ENCODE measurements at regions not wholly inside any gene's neighbourhood (a gene's known extent, or its start where the extent isn't known, plus 50 kb on each side); places are given as distances from the start of the nearest gene placed in this dataset.

- CTCF ChIA-PET: interaction anchor here (0.7 kb wide), 1 partner anchor 10 kb away, joined by 3 read pairs; no protein-coding TSS in a partner anchor
- Histone ChIP-seq H3K9me3 (ENCODE audit: control insufficient read depth, insufficient read depth, low read depth, low read length) (no peaks in the 10 kb centered on the region), H3K36me3 (ENCODE audit: control insufficient read depth in 2 of 2, insufficient read depth in 1 of 2, low read length in 2 of 2) (no peaks in the 10 kb centered on the region), H3K4me3 (ENCODE audit: low read depth, low read length) (no peak overlapping the region), H3K4me1 (ENCODE audit: control insufficient read depth, insufficient read depth, low read length) (no peaks in the 10 kb centered on the region), H3K27ac (ENCODE audit: extremely low read depth, low read depth, low read length) (no peak overlapping the region)
- TF ChIP-seq ZNF660 (tag by site-specific recombination; IDR thresholded peaks at IDR 0.05): no peak
- TF ChIP-seq ZNF133 (tag by site-specific recombination; IDR thresholded peaks at IDR 0.05): no peak
- no peak for TF ChIP-seq ZNF37A (tag by site-specific recombination; IDR thresholded peaks at IDR 0.05)
- TF ChIP-seq ATF2 (tag by site-specific recombination; IDR thresholded peaks at IDR 0.05; ENCODE audit: low read depth): no peak
- TF ChIP-seq ZNF214 (tag by site-specific recombination; IDR thresholded peaks at IDR 0.05; ENCODE audit: borderline replicate concordance): no peak
- no peak for TF ChIP-seq ZNF830 (tag by site-specific recombination; IDR thresholded peaks at IDR 0.05; ENCODE audit: low read depth)
- TF ChIP-seq ZFP37 (tag by site-specific recombination; IDR thresholded peaks at IDR 0.05): no peak
- no peak for TF ChIP-seq PRDM6 (tag by site-specific recombination; IDR thresholded peaks at IDR 0.05)
- no peak for TF ChIP-seq SP2 (tag by site-specific recombination; IDR thresholded peaks at IDR 0.05)
- no peak for TF ChIP-seq BCL6B (tag by site-specific recombination; IDR thresholded peaks at IDR 0.05)
- TF ChIP-seq ZNF362 (tag by site-specific recombination; IDR thresholded peaks at IDR 0.05): no peak
- no peak for TF ChIP-seq PRDM10 (tag by site-specific recombination; IDR thresholded peaks at IDR 0.05)
- TF ChIP-seq ZBTB21 (tag by site-specific recombination; IDR thresholded peaks at IDR 0.05): no peak
- no peak for TF ChIP-seq PBX3 (CRISPR knock-in tag; IDR thresholded peaks at IDR 0.05)
- no peak for TF ChIP-seq ZNF404 (tag by site-specific recombination; IDR thresholded peaks at IDR 0.05)
- no peak for TF ChIP-seq TRIM28 (IDR thresholded peaks at IDR 0.05; ENCODE audit: borderline replicate concordance, low read length)
- POLR2A ChIA-PET: no interaction called here
These were observed 190.5 kb upstream of the RARB start for GRCh38 chr3:25237602-25238001.

All from HEK293 (cell line).